Fibroblast of upper back skin (primary cell): ENCODE measurements at regions not wholly inside any gene's neighbourhood (a gene's known extent, or its start where the extent isn't known, plus 50 kb on each side); places are given as distances from the start of the nearest gene placed in this dataset.
"Not testable (repeated sequence)": the region's sequence is repeated elsewhere in the genome, so short reads cannot be mapped to it uniquely, and the experiment has no call there.

Experiments
- DNase-seq: peaks from one replicate; pipeline ENCODE4 v3.0.0-alpha.2; 2013

- peak; percentile 5 for DNase-seq
Observed at GRCh38 chr21:23951251-23951650, 1656.0 kb downstream of the MRPL39 start.

DNA sequence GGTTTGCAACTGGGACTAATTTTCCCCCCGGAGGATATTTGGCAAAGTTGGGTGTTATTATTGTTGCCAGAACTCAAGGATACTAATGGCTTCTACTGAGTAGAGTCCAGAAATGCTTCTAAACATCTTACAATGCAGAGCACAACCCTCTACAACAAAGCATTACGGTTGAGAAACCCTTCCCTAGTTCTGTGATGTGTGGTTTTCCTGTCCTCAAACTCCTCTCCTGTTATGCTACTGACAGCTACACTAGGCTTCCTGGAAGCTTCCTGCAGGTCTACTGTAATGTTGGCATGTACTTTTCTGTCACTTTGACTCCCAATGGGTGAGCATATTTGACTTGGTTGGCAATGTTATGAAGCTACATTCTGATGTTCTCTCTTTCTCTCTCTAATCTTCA, 1656.9 kb downstream of the MRPL39 start:
- no peak for DNase-seq

GRCh38 chr21:23949493-23949892, 1657.8 kb downstream of the MRPL39 start:
- DNase-seq: no peak

GRCh38 chr21:23939369-23940065, 1667.8 kb downstream of the MRPL39 start:
- DNase-seq: no peak

DNA sequence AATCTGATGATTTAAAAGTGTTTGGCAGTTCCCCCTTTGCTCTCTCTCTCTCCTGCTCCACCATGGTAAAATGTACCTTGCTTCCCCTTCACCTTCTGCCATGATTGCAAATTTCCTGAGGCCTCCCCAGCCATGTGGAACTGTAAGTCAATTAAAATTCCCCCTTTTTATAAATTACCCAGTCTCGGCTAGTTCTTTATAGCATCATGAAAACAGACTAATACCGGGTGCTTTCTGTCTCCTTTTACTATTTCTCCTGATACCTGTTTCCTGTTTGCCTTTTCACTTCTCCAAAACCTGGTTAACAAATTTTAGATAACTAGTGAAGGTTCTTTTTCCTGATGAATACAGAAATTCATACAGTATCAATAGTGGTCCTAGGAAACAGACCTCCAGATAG, 1670.3 kb downstream of the MRPL39 start:
- DNase-seq: no peak

- DNase-seq: peak; percentile 32
Observed at GRCh38 chr21:23936224-23936623, 1671.1 kb downstream of the MRPL39 start.

DNA sequence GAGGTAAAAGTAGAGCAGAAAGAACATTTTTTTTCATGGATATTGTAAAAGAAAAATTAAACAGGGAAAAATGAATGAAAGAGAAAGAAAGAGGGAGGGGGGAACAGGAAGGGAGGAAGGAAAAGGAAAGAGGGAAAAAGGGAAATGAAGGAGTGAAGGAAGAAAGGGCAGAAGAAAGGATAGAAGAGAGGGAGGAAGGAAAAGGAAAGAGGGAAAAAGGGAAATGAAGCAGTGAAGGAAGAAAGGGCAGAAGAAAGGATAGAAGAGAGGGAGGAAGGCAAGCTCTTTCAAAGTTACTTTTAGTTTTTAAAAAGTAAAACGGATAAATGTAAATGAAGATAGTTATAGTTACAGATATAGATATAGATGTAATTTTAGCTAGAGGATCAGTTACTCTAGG, 1676.7 kb downstream of the MRPL39 start:
- DNase-seq: no peak

GRCh38 chr21:23926430-23926829, 1680.9 kb downstream of the MRPL39 start:
- not testable (repeated sequence) for DNase-seq

DNA sequence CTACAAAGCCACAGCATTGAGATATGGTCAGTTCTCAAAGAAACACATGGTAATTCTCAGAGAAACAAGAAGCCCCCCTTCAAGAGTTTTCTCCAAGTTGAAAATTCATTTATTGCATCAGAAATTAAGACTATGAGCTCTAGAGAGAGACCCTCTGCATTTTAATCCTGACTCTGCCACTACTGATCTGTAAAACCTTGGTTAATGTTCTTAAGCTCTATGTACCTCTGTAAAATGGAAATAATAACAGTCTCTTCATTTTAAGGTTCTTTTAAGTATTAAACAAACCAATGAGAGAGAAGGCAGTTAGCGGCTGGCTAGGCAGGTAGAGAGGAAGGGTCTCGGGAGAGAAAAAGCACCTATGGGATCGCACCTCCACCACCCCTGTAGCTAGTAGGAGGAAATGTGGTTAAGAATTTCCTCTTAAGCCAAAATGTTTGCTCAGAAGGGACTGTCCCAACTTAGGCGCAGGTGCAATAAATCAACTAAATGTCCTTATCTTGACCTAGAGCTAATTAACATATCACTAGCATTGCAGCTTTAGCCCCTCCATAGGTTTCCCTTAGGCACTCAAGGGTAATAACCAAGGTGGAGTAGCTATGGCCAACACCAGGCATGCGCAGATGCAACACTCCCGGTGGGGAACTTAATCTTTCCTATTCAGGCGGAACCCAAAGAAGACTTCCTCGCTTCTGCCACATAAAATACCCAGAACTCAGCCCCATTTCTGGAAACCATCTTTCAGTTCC, 1685.4 kb downstream of the MRPL39 start:
- DNase-seq: no peak

GRCh38 chr21:23900727-23901126, 1706.6 kb downstream of the MRPL39 start:
- DNase-seq: no peak

DNA sequence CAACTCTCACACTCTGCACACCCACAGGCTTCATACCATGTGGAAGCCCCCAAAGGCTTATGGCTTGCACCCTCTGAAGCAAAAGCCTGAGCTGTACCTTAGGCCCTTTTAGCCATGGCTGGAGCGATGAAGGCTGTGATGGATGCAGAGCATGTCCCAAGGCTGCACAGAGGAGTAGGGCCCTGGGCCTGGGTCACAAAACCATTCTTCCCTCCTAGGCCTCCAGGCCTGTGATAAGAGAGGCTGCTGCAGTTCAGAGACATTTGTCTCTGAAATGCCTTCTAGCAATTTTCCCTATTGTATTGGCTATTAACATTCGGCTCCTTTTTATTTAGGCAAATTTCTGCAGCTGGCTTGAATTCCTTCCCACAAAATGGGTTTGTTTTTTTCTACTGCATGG, 1707.7 kb downstream of the MRPL39 start:
- DNase-seq: no peak

DNA sequence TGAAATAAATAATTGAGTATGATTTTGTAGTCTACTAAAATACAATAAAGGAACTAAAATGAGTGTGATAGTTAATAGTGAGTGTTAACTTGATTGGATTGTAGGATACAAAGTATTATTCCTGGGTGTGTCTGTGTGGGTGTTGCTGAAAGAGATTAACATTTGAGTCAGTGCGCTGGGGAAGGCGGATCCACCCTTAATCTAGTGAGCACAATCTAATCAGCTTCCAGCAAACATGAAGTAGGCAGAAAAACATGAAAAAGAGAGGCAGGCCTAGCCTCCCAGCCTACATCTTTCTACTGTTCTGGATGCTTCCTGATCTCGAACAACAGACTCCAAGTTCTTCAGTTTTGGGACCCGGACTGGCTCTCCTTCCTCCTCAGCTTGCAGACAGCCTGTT, 1716.6 kb downstream of the MRPL39 start:
- DNase-seq: no peak

DNA sequence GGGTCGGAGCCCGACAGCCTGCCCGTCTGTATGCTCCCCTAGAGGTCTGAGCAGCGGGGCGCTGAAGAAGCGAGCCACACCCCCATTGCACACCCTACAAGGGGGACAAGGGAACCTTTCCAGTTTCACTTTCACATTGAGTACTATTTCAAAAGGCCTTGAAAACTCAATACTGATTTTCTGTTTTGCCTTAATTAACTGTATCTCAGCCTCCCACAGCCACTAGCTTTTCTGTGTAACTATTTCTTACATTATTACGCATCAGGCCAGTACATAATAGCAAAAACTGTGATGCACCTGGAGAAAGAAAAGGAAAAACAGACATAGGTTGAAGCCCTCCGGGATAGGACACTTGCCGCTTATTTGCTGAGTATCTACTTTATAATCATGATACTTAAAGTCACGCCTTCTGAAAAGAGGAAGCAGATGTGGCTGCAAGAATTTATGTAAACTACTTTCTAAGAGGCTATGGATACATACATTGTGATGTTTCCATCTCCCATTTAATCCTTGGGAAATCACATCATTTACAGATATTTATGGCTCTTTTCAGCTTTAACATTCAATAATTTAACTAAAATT, 1719.5 kb downstream of the MRPL39 start:
- DNase-seq: no peak

- no peak for DNase-seq
Observed at GRCh38 chr21:23886828-23887724, 1720.2 kb downstream of the MRPL39 start.

- no peak for DNase-seq
Observed at GRCh38 chr21:23881783-23882182, 1725.5 kb downstream of the MRPL39 start.

- no peak for DNase-seq
Observed at GRCh38 chr21:23876925-23877558, 1730.2 kb downstream of the MRPL39 start.

GRCh38 chr21:23874271-23874670, 1733.0 kb downstream of the MRPL39 start:
- DNase-seq: no peak

GRCh38 chr21:23861911-23862504, 1745.3 kb downstream of the MRPL39 start:
- no peak for DNase-seq

- no peak for DNase-seq
Observed at GRCh38 chr21:23858878-23859277, 1748.4 kb downstream of the MRPL39 start.

DNA sequence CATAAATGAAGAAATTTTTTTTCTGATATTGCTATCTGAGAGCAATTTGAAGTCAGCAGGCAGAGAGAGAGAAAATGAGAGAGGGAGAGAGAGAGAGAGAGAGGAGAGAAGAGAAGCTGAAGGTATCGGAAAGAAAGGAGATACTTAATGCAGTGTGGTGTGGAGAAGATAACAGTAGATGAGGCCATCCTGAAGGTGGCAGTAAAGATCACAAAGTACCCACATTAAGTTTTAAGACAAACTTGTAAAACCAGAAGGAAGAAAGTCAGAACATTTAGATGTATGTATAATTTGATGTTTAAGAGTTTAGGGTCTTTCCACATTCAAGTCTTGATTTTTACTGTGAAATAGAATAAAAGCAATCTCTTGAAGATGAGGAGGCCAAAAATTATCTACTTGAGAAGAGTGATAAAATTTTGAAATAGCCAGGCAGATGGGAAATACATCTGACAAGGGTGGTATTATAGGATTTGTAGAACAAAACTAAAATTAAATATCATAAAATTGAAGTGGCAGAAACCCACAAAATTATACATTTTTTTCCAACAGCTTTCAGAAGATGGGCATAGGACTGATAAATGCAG, 1753.4 kb downstream of the MRPL39 start:
- peak; percentile 8 for DNase-seq

- no peak for DNase-seq
Observed at GRCh38 chr21:23837564-23837963, 1769.7 kb downstream of the MRPL39 start.

- DNase-seq: no peak
Observed at GRCh38 chr21:23822760-23823159, 1784.5 kb downstream of the MRPL39 start.
